ENCODE measurements at regions not wholly inside any gene's neighbourhood (a gene's known extent, or its start where the extent isn't known, plus 50 kb on each side); places are given as distances from the start of the nearest gene placed in this dataset.

DNA sequence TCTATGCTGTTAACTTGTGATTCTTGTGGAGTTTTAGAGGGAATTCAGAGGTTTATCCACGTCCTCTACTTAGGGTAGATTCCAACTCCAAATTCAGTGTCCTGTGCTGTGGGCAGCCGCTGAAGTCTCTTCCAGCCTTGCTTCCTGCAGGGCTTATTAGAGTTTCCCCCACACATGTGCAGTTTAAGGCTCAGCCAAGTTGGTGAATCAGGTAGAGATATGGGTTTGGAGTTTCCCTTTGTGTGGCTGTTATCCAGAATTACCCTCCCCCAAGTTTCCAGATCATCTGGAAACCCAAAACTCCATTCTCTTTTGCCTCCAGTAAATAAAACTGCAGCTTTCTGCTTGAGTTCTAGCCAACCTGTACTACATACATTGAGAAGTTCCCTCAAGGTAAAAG lies 853.7 kb downstream of the GALC start:
- intact Hi-C loops (cut with micrococcal nuclease; ENCODE audit: unreplicated experiment) (no loop called here), in situ Hi-C loops (cut with HindIII; ENCODE audit: low pct_unique_long_range_greater_than_20kb, low sequenced_read_pairs) (no loop called here)
- Histone ChIP-seq H3K9me3 (ENCODE audit: control insufficient read depth, insufficient read depth, low read depth, low read length) (no peaks in the 10 kb centered on the region), H3K4me3 (ENCODE audit: low read depth in 2 of 2, low read length in 2 of 2) (no peak overlapping the region), H3K27me3 (ENCODE audit: control insufficient read depth, insufficient read depth, low read length) (no peaks in the 10 kb centered on the region), H3K4me1 (ENCODE audit: control insufficient read depth, insufficient read depth, low read length) (no peaks in the 10 kb centered on the region), H3K36me3 (ENCODE audit: control insufficient read depth, insufficient read depth, low read length) (no peaks in the 10 kb centered on the region), H3K27ac (ENCODE audit: low read length) (no peak overlapping the region)
- BruUV-seq (replicated peaks), result no TSS peak
- DNase-seq (ENCODE audit: low read depth, low spot score) (no peak), ATAC-seq (no peak)
- ChIA-PET CTCF (no interaction called here), POLR2A (no interaction called here)
- TF ChIP-seq, protein P1, sequence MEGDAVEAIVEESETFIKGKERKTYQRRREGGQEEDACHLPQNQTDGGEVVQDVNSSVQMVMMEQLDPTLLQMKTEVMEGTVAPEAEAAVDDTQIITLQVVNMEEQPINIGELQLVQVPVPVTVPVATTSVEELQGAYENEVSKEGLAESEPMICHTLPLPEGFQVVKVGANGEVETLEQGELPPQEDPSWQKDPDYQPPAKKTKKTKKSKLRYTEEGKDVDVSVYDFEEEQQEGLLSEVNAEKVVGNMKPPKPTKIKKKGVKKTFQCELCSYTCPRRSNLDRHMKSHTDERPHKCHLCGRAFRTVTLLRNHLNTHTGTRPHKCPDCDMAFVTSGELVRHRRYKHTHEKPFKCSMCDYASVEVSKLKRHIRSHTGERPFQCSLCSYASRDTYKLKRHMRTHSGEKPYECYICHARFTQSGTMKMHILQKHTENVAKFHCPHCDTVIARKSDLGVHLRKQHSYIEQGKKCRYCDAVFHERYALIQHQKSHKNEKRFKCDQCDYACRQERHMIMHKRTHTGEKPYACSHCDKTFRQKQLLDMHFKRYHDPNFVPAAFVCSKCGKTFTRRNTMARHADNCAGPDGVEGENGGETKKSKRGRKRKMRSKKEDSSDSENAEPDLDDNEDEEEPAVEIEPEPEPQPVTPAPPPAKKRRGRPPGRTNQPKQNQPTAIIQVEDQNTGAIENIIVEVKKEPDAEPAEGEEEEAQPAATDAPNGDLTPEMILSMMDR (IDR thresholded peaks at IDR 0.05), result no peak
- TF ChIP-seq POLR2AphosphoS5 (IDR thresholded peaks at IDR 0.05; ENCODE audit: low read depth, low read length) (no peak), TCF7L2 (IDR thresholded peaks at IDR 0.05; ENCODE audit: low read depth, low read length) (no peak), SIN3A (IDR thresholded peaks at IDR 0.05; ENCODE audit: borderline replicate concordance, insufficient read depth, low read depth, low read length) (no peak)
- TF ChIP-seq, protein P2, sequence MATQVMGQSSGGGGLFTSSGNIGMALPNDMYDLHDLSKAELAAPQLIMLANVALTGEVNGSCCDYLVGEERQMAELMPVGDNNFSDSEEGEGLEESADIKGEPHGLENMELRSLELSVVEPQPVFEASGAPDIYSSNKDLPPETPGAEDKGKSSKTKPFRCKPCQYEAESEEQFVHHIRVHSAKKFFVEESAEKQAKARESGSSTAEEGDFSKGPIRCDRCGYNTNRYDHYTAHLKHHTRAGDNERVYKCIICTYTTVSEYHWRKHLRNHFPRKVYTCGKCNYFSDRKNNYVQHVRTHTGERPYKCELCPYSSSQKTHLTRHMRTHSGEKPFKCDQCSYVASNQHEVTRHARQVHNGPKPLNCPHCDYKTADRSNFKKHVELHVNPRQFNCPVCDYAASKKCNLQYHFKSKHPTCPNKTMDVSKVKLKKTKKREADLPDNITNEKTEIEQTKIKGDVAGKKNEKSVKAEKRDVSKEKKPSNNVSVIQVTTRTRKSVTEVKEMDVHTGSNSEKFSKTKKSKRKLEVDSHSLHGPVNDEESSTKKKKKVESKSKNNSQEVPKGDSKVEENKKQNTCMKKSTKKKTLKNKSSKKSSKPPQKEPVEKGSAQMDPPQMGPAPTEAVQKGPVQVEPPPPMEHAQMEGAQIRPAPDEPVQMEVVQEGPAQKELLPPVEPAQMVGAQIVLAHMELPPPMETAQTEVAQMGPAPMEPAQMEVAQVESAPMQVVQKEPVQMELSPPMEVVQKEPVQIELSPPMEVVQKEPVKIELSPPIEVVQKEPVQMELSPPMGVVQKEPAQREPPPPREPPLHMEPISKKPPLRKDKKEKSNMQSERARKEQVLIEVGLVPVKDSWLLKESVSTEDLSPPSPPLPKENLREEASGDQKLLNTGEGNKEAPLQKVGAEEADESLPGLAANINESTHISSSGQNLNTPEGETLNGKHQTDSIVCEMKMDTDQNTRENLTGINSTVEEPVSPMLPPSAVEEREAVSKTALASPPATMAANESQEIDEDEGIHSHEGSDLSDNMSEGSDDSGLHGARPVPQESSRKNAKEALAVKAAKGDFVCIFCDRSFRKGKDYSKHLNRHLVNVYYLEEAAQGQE (IDR thresholded peaks at IDR 0.05; ENCODE audit: insufficient read depth in 1 of 2, low read depth in 2 of 2, low read length in 1 of 2), result no peak

DNA sequence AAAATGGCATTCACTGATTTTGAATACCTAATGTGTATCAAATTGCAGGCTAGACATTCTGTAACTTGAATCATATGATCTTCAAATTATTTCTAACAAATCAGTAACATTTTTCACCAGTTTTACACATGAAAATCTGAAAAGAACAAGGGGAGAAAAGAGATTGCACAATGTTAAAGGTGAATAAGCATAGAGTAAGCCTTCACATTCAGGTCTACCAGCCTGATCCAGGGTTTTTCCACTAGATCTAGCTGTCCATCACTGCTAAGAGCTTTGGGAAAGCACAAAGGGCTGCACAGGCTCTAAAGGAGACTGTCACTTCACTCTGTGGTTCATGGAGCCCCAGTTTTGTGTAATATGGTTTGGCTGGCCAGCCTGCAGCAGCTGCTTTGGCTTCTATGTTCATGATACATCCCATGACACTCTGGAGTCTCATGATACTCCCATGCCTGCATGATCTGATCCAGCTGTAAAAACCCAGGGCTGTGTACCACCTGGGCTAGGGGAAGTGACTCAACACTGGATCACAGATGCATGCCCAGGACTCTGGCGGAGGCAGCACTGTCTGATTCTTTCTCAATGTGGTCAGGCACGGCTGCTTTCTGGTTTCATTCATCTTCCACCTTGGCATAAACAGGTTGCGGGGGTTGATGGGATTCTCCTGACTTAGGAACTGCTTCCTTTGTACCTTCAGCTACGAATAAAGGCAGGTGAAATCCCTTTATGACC lies 859.7 kb downstream of the GALC start:
- no peaks in the 10 kb centered on the region for H3K27me3 ChIP-seq (ENCODE audit: control insufficient read depth, insufficient read depth, low read length)
- ATAC-seq, result no peak
- TF ChIP-seq, protein P1 (IDR thresholded peaks at IDR 0.05), result no peak
- TF ChIP-seq, protein P2 (IDR thresholded peaks at IDR 0.05; ENCODE audit: insufficient read depth in 1 of 2, low read depth in 2 of 2, low read length in 1 of 2), result no peak
- no peak for TF ChIP-seq SIN3A (IDR thresholded peaks at IDR 0.05; ENCODE audit: borderline replicate concordance, insufficient read depth, low read depth, low read length)
- TF ChIP-seq POLR2AphosphoS5 (IDR thresholded peaks at IDR 0.05; ENCODE audit: low read depth, low read length), result no peak
- no peak for TF ChIP-seq TCF7L2 (IDR thresholded peaks at IDR 0.05; ENCODE audit: low read depth, low read length)
- no TSS peak for BruUV-seq (replicated peaks)
- in situ Hi-C loops (cut with HindIII; ENCODE audit: low pct_unique_long_range_greater_than_20kb, low sequenced_read_pairs), result no loop called here
- H3K27ac ChIP-seq (ENCODE audit: low read length), result no peak overlapping the region
- no peaks in the 10 kb centered on the region for H3K4me1 ChIP-seq (ENCODE audit: control insufficient read depth, insufficient read depth, low read length)
- intact Hi-C loops (cut with micrococcal nuclease; ENCODE audit: unreplicated experiment), result no loop called here
- no peaks in the 10 kb centered on the region for H3K36me3 ChIP-seq (ENCODE audit: control insufficient read depth, insufficient read depth, low read length)
- ChIA-PET CTCF (no interaction called here), POLR2A (no interaction called here)
- H3K9me3 ChIP-seq (ENCODE audit: control insufficient read depth, insufficient read depth, low read depth, low read length), result no peaks in the 10 kb centered on the region
- H3K4me3 ChIP-seq (ENCODE audit: low read depth in 2 of 2, low read length in 2 of 2), result no peak overlapping the region
- DNase-seq (ENCODE audit: low read depth, low spot score), result no peak

Data from Panc1 (cell line).